ENCODE measurements at regions not wholly inside any gene's neighbourhood (a gene's known extent, or its start where the extent isn't known, plus 50 kb on each side); places are given as distances from the start of the nearest gene placed in this dataset.

DNA sequence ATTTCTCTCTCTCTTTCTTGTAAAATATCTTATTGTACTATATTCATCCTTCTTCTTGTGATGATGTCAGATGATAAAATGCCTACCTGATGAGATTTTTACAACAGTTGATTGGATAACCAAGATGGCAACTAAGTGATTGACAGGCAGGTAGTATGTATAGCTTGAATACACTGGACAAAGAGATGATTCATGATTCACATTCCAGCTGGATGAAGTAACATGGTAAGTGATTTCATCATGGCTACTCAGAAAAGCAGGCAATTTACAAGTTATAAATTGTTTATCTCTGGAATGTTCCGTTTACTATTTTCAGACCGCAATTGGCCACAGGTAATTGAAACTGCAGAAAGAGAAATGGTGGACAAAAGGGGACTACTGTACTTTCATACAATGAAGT, 1471.7 kb upstream of the C9orf72 start:
- no peaks in the 10 kb centered on the region for H3K27me3 ChIP-seq (ENCODE audit: control insufficient read depth, insufficient read depth, low read length)
- in situ Hi-C loops (cut with MboI; ENCODE audit: low sequenced_read_pairs), result no loop called here
- TF ChIP-seq CEBPB (IDR thresholded peaks at IDR 0.05; ENCODE audit: low read depth, low read length) (no peak), RCOR1 (IDR thresholded peaks at IDR 0.05; ENCODE audit: insufficient replicate concordance, low read length) (no peak), FOS (IDR thresholded peaks at IDR 0.05; ENCODE audit: low read depth, low read length) (no peak), CHD1 (IDR thresholded peaks at IDR 0.05; ENCODE audit: low read depth, low read length) (no peak), NFE2L2 (IDR thresholded peaks at IDR 0.05; ENCODE audit: low read depth, low read length) (no peak), MXI1 (IDR thresholded peaks at IDR 0.05; ENCODE audit: borderline replicate concordance, low read depth, low read length) (no peak), POLR2A (IDR thresholded peaks at IDR 0.05; ENCODE audit: low read depth, low read length) (no peak), BHLHE40 (IDR thresholded peaks at IDR 0.05; ENCODE audit: low read depth, low read length) (no peak), RFX5 (IDR thresholded peaks at IDR 0.05; ENCODE audit: low read depth, low read length) (no peak), MAZ (IDR thresholded peaks at IDR 0.05; ENCODE audit: borderline replicate concordance, low read depth, low read length) (no peak), SMC3 (IDR thresholded peaks at IDR 0.05; ENCODE audit: low read depth, low read length) (no peak), RAD21 (IDR thresholded peaks at IDR 0.05; ENCODE audit: low read length) (no peak), MAFK (IDR thresholded peaks at IDR 0.05; ENCODE audit: low read depth, low read length) (no peak)
- TF ChIP-seq, protein P1, sequence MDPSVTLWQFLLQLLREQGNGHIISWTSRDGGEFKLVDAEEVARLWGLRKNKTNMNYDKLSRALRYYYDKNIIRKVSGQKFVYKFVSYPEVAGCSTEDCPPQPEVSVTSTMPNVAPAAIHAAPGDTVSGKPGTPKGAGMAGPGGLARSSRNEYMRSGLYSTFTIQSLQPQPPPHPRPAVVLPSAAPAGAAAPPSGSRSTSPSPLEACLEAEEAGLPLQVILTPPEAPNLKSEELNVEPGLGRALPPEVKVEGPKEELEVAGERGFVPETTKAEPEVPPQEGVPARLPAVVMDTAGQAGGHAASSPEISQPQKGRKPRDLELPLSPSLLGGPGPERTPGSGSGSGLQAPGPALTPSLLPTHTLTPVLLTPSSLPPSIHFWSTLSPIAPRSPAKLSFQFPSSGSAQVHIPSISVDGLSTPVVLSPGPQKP (IDR thresholded peaks at IDR 0.05; ENCODE audit: borderline replicate concordance, low read depth, low read length), result no peak
- TF ChIP-seq, protein P2, sequence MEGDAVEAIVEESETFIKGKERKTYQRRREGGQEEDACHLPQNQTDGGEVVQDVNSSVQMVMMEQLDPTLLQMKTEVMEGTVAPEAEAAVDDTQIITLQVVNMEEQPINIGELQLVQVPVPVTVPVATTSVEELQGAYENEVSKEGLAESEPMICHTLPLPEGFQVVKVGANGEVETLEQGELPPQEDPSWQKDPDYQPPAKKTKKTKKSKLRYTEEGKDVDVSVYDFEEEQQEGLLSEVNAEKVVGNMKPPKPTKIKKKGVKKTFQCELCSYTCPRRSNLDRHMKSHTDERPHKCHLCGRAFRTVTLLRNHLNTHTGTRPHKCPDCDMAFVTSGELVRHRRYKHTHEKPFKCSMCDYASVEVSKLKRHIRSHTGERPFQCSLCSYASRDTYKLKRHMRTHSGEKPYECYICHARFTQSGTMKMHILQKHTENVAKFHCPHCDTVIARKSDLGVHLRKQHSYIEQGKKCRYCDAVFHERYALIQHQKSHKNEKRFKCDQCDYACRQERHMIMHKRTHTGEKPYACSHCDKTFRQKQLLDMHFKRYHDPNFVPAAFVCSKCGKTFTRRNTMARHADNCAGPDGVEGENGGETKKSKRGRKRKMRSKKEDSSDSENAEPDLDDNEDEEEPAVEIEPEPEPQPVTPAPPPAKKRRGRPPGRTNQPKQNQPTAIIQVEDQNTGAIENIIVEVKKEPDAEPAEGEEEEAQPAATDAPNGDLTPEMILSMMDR (conservative IDR thresholded peaks at IDR 0.05; ENCODE audit: low read depth, low read length), result no peak
- TF ChIP-seq, protein P3, sequence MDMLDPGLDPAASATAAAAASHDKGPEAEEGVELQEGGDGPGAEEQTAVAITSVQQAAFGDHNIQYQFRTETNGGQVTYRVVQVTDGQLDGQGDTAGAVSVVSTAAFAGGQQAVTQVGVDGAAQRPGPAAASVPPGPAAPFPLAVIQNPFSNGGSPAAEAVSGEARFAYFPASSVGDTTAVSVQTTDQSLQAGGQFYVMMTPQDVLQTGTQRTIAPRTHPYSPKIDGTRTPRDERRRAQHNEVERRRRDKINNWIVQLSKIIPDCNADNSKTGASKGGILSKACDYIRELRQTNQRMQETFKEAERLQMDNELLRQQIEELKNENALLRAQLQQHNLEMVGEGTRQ (IDR thresholded peaks at IDR 0.05; ENCODE audit: low read depth, low read length), result no peak
- no peak overlapping the region for H2AK5ac ChIP-seq (ENCODE audit: low read depth, low read length)
- no peak overlapping the region for H2AFZ ChIP-seq (replicated peaks; ENCODE audit: low read length, poor library complexity)
- H3K9me3 ChIP-seq (ENCODE audit: control insufficient read depth, insufficient read depth, low read length), result peaks cover 2% of the 10 kb centered on the region; the same call in 1 of the 2 replicates
- no peak overlapping the region for H4K91ac ChIP-seq (ENCODE audit: insufficient read depth, low read depth, low read length)
- intact Hi-C loops (cut with micrococcal nuclease), result no loop called here
- no peak overlapping the region for H2BK5ac ChIP-seq (ENCODE audit: low read depth, low read length, poor library complexity, severe bottlenecking)
- no peaks in the 10 kb centered on the region for H3K79me1 ChIP-seq (ENCODE audit: low read depth in 1 of 2, low read length in 2 of 2)
- no peak overlapping the region for H2BK120ac ChIP-seq (ENCODE audit: low read depth, low read length)
- WGBS, 2 experiments (ENCODE audit: extremely low coverage in 2 of 2, insufficient read length in 1 of 2), result no CpG with 5 or more reads among the region's 2 CpGs
- H3K4me2 ChIP-seq (ENCODE audit: low read depth, low read length), result no peak overlapping the region
- H4K8ac ChIP-seq (ENCODE audit: low read depth in 2 of 2, low read length in 2 of 2), result no peak overlapping the region
- H3K56ac ChIP-seq (ENCODE audit: extremely low read depth, insufficient read depth, low read length), result no peak overlapping the region
- dilution Hi-C loops (cut with HindIII; ENCODE audit: low sequenced_read_pairs, unreplicated experiment), result no loop called here
- no peak overlapping the region for H3K14ac ChIP-seq (replicated peaks; ENCODE audit: low read depth, low read length)
- no peak overlapping the region for H2BK15ac ChIP-seq (ENCODE audit: low read depth, low read length)
- no peak overlapping the region for H3K9ac ChIP-seq (ENCODE audit: low read depth, low read length)
- no peak overlapping the region for H3K18ac ChIP-seq (ENCODE audit: low read depth, low read length)
- no peaks in the 10 kb centered on the region for H3K36me3 ChIP-seq (ENCODE audit: control insufficient read depth, insufficient read depth, low read length)
- no peak overlapping the region for H3K27ac ChIP-seq (ENCODE audit: insufficient read depth, low read length)
- no peaks in the 10 kb centered on the region for H3K4me1 ChIP-seq (ENCODE audit: control insufficient read depth, insufficient read depth, low read length)
- no peak for ATAC-seq (ENCODE audit: low read depth)
- BruUV-seq (replicated peaks), result no TSS peak
- H3K9me1 ChIP-seq (ENCODE audit: insufficient read depth, low read length), result no peaks in the 10 kb centered on the region
- no peak for DNase-seq
- H3K4ac ChIP-seq (ENCODE audit: low read depth, low read length), result no peak overlapping the region
- no peak overlapping the region for H2BK20ac ChIP-seq (ENCODE audit: low read depth, low read length)
- no peaks in the 10 kb centered on the region for H4K20me1 ChIP-seq (ENCODE audit: insufficient read depth, low read length)
- POLR2A ChIA-PET (ENCODE audit: unreplicated experiment), result no interaction called here
- CTCF ChIA-PET, result no interaction called here
- H2AK9ac ChIP-seq (replicated peaks; ENCODE audit: low read depth, low read length, poor library complexity), result no peak overlapping the region
- no peak overlapping the region for H3K23ac ChIP-seq (ENCODE audit: low read depth, low read length)
- H3K4me3 ChIP-seq (ENCODE audit: insufficient read depth, low read depth, low read length), result no peak overlapping the region
- no peak overlapping the region for H4K5ac ChIP-seq (ENCODE audit: low read depth, low read length)
